Gastroesophageal sphincter (tissue), 4 donors: ENCODE measurements at regions not wholly inside any gene's neighbourhood (a gene's known extent, or its start where the extent isn't known, plus 50 kb on each side); places are given as distances from the start of the nearest gene placed in this dataset.

Experiments
- ATAC-seq: fragments of 150-250 bp; one replicate; pipeline ENCODE4 v1.9.1; 2016; ENCODE audit warnings: mild to moderate bottlenecking, moderate library complexity
- H3K27ac ChIP-seq, 4 donors: fragments of 200-600 bp; sonication (generic) in 3 of 4; 1 replicate in 3 of 4; 2 replicates in 1 of 4; pipeline ENCODE4 v1.5.1; 2016 to 2019
- H3K27me3 ChIP-seq: fragments of 200-600 bp; sonication (generic); one replicate; pipeline ENCODE4 v1.5.1; 2019
- H3K36me3 ChIP-seq, 2 donors: fragments of 200-600 bp; sonication (generic); one replicate each; pipeline ENCODE4 v1.5.1; 2019; ENCODE audit warnings: control low read depth in 1 of 2
- H3K4me1 ChIP-seq, 3 donors: fragments of 200-600 bp; sonication (generic); 1 replicate in 2 of 3; 2 replicates in 1 of 3; pipeline ENCODE4 v1.5.1; 2016 to 2019; ENCODE audit warnings: control low read depth in 2 of 3
- H3K4me3 ChIP-seq, 2 donors: fragments of 200-600 bp; sonication (generic); one replicate each; pipeline ENCODE4 v1.5.1; 2019; ENCODE audit warnings: mild to moderate bottlenecking in 1 of 2, moderate library complexity in 1 of 2
- H3K9me3 ChIP-seq, 3 donors: fragments of 200-600 bp; sonication (generic); one replicate each; pipeline ENCODE4 v1.5.1; 2017 to 2019; ENCODE audit warnings: control low read depth in 2 of 3
- EP300 ChIP-seq: sonication (generic); formaldehyde crosslinking; IDR thresholded peaks from one replicate; pipeline ENCODE4 v1.6.1; 2017; ENCODE audit warnings: antibody characterized with exemption, mild to moderate bottlenecking
- POLR2A ChIP-seq, 2 donors: fragments of 450-650 bp; IDR thresholded peaks; one replicate each; pipeline ENCODE4 v1.6.1; 2017; ENCODE audit warnings: antibody characterized with exemption in 2 of 2, mild to moderate bottlenecking in 2 of 2, moderate library complexity in 1 of 2
- POLR2AphosphoS5 ChIP-seq: sonication (generic); formaldehyde crosslinking; IDR thresholded peaks from one replicate; pipeline ENCODE4 v1.6.1; 2017; ENCODE audit warnings: antibody characterized with exemption
- WGBS, 2 donors: methylation state at CpG; one replicate each; pipeline ENCODE4 v1.1.5; 2018; ENCODE audit warnings: low coverage in 1 of 2; 5-methylcytosine and 5-hydroxymethylcytosine counted together
- small RNA-seq, 4 donors: library from RNA; depleted of rRNA; stranded (forward); fragments of <200 nt; gene quantifications; one replicate each; pipeline ENCODE3, GENCODE V24; 2016
- TF ChIP-seq, protein P1 (sequence below), 4 experiments: fragments of 200-600 bp in 2 of 4; fragments of 450-650 bp in 2 of 4; sonication (generic) in 1 of 4; IDR thresholded peaks; one replicate each; pipeline ENCODE4 v1.5.1; 2017 to 2019; ENCODE audit warnings: antibody characterized with exemption in 4 of 4, mild to moderate bottlenecking in 2 of 4, moderate library complexity in 2 of 4

DNA sequence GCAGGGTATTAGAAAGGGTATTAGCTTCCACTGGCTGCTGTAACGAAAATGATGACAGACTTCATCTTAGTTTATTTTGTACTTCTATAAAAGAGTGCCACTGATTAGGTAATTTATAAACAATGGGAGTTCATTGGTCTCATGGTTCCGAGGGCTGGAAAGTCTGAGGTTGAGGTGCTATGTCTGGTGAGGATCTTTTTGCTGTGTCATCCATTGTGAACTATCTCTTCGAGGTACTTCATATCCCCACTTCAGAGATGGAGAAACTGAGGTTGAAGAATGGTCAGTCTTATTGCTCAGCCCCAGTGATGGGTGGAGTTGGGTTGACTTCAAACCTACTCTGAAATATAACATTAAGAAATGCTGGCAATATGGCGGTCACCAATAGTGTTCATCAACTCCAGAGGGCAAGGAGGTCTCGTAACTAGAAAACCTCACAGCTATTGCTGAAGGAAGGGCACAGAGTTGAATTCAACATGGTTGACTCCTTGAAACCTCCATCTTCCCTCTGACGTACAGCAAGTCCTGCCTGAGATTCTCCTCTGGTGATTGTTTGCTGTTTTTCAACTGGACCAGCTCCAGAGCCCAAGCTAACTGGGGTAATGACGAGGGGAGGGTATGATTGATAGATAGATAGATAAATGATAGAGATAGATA lies 53.6 kb upstream of the SHOX start:
- TF ChIP-seq, protein P1, sequence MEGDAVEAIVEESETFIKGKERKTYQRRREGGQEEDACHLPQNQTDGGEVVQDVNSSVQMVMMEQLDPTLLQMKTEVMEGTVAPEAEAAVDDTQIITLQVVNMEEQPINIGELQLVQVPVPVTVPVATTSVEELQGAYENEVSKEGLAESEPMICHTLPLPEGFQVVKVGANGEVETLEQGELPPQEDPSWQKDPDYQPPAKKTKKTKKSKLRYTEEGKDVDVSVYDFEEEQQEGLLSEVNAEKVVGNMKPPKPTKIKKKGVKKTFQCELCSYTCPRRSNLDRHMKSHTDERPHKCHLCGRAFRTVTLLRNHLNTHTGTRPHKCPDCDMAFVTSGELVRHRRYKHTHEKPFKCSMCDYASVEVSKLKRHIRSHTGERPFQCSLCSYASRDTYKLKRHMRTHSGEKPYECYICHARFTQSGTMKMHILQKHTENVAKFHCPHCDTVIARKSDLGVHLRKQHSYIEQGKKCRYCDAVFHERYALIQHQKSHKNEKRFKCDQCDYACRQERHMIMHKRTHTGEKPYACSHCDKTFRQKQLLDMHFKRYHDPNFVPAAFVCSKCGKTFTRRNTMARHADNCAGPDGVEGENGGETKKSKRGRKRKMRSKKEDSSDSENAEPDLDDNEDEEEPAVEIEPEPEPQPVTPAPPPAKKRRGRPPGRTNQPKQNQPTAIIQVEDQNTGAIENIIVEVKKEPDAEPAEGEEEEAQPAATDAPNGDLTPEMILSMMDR (IDR thresholded peaks at IDR 0.05) = no peak
- TF ChIP-seq POLR2AphosphoS5 = no peak
- TF ChIP-seq EP300 = no peak
- TF ChIP-seq POLR2A (IDR thresholded peaks at IDR 0.05) = no peak
- WGBS, 2 donors = 72 to 82% methylated on average over 6 to 7 of the region's 7 CpGs
- no peaks in the 10 kb centered on the region for H3K4me1 ChIP-seq
- ATAC-seq = no peak
- peaks cover 16% of the 10 kb centered on the region for H3K27me3 ChIP-seq
- H3K36me3 ChIP-seq = no peaks in the 10 kb centered on the region
- H3K9me3 ChIP-seq = peaks cover 0 to 13% (median 0%) of the 10 kb centered on the region in 3 donors
- H3K27ac ChIP-seq = no peak overlapping the region
- H3K4me3 ChIP-seq = no peak overlapping the region

DNA sequence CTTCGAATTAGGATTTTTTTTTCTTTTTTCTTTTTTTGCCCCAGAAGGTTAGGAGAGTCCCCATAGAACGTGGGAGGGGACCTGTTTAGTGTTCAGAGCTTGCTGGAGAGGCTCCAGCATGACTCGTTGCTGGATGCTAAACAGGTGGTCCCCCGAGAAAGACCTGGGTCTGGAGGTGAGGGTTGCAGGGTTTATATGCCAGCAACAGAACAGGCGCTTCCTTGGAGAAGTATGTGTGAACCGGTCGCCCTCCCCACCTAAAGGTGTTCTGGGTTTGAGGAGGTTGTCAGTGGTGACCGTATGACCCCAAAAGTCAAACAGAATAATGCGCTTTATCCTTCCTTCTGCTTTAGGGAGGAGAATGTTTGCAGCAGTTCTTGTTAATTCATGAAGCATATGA lies 52.1 kb upstream of the SHOX start:
- Histone ChIP-seq H3K27me3 (peaks cover 16% of the 10 kb centered on the region), H3K4me1 (no peaks in the 10 kb centered on the region), H3K36me3 (no peaks in the 10 kb centered on the region), H3K9me3 (peaks cover 0 to 13% (median 0%) of the 10 kb centered on the region in 3 donors), H3K27ac (no peak overlapping the region), H3K4me3 (no peak overlapping the region)
- no peak for ATAC-seq
- no peak for TF ChIP-seq EP300
- TF ChIP-seq, protein P1 (IDR thresholded peaks at IDR 0.05) = no peak
- TF ChIP-seq POLR2A (IDR thresholded peaks at IDR 0.05) = no peak
- no peak for TF ChIP-seq POLR2AphosphoS5
- WGBS, 2 donors = 47 to 52% methylated on average over 9 of the region's 9 CpGs

DNA sequence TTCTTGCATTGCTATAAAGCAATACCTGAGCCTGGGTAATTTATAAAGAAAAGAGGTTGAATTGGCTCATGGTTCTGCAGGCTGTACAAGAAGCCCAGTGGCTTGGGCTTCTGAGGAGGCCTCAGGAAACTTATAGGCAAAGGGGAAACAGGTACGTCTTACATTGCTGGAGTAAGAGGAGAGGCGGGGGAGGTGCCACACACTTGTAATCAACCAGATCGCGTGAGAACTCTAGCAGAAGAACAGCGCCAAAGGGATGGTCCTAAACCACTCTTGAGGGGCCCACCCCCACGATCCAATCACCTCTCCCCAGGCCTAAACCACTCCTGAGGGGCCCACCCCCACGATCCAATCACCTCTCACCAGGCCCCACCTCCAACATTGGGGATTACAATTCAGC lies 50.6 kb upstream of the SHOX start:
- Histone ChIP-seq H3K27ac (no peak overlapping the region), H3K4me3 (no peak overlapping the region), H3K9me3 (peaks cover 0 to 13% (median 0%) of the 10 kb centered on the region in 3 donors), H3K36me3 (no peaks in the 10 kb centered on the region), H3K27me3 (peaks cover 7% of the 10 kb centered on the region), H3K4me1 (no peaks in the 10 kb centered on the region)
- no peak for TF ChIP-seq POLR2A (IDR thresholded peaks at IDR 0.05)
- no peak for TF ChIP-seq POLR2AphosphoS5
- no peak for TF ChIP-seq EP300
- TF ChIP-seq, protein P1 (IDR thresholded peaks at IDR 0.05) = no peak
- 25 to 60% methylated on average over 1 to 2 of the region's 7 CpGs for WGBS, 2 donors
- ATAC-seq = no peak

Small RNAs in the stretch of these regions (small RNA-seq; reads per million reads assigned to genes)
- gene KRT18P53 = 0 reads per million in 4 donors
